ENCODE measurements at regions not wholly inside any gene's neighbourhood (a gene's known extent, or its start where the extent isn't known, plus 50 kb on each side); places are given as distances from the start of the nearest gene placed in this dataset.

DNA sequence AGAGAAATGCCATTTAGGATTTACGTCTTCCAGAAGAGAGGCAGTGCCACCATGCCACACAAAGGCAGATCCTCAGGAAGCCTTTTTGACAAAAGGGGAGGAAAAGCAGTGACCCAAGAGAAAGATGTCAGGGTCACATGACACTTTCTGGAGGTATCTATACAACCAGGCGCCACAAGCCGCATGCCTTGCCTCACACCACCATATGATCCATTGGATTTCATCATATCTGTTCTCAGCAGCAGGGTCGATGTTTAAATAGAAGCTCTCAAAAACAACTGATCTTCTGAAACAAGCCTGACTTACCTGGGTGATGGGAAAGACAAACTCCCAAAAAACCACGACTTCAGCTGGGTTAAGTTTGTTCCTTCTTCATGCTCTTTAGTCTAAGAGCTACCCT lies 52.5 kb upstream of the UNC5B start:
- no peak for DNase-seq

DNA sequence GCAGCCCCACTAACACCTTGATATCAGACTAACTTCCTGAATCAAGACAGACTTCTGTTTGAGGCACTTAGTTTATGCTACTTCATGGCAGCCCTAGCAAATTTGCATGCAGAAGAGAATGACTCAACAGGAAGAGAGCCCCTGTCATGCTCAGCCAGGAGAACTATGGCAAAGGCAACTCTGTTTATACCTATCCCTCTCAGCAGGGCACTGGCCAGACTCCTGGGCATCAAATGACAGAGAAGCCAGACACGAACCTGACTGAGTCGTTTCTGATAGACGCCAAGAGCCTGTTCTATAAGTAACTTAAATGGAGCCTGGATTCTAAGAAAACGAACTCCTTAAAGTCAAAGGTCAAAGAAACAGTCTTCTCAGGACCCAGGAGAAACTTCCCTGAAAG lies 50.9 kb upstream of the UNC5B start:
- DNase-seq, result no peak
